Fibroblast of mammary gland (primary cell): ENCODE measurements at regions not wholly inside any gene's neighbourhood (a gene's known extent, or its start where the extent isn't known, plus 50 kb on each side); places are given as distances from the start of the nearest gene placed in this dataset.

ENCODE experiments used
- DNase-seq: peaks from one replicate; pipeline ENCODE4 v3.0.0-alpha.2; 2010; ENCODE audit warnings: low read depth
- H3K4me3 ChIP-seq: 2 replicates; pipeline ENCODE4 v1.5.1; 2011; ENCODE audit warnings: low read depth, mild to moderate bottlenecking, low read length, moderate library complexity; ENCODE audit not compliant: control insufficient read depth
- CTCF ChIP-seq: conservative IDR thresholded peaks from 2 replicates; pipeline ENCODE4 v1.5.1; 2011; ENCODE audit warnings: low read depth, low read length, inconsistent platforms; ENCODE audit not compliant: control insufficient read depth, insufficient read depth

GRCh38 chr7:46649876-46650275, 728.8 kb upstream of the IGFBP3 start:
- no peak overlapping the region for H3K4me3 ChIP-seq
- no peak for TF ChIP-seq CTCF
- no peak for DNase-seq

- no peak overlapping the region for H3K4me3 ChIP-seq
- no peak for DNase-seq
- no peak for TF ChIP-seq CTCF
Observed at GRCh38 chr7:46637793-46638735, 717.0 kb upstream of the IGFBP3 start.

DNA sequence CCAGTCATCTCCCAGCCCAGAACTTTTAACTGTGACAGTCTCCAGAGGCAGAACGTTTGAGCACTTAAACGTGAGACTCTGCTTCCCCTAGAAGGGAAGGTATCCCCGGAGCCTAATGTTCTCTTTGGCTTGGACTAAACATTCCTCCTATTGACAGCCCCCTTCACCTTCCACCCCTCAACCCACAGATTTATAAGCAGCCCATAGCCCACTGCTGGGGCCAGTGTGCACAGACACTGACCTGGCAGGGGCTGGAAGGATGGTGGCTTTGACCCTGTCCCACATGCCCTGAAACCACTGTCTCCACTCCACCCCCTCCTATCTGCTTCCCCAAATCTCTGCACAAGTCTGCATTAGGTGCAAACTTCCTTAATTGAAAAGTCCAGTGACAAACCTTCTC, 715.0 kb upstream of the IGFBP3 start:
- DNase-seq: no peak
- no peak for TF ChIP-seq CTCF
- H3K4me3 ChIP-seq: no peak overlapping the region

- DNase-seq: no peak
- no peak overlapping the region for H3K4me3 ChIP-seq
- TF ChIP-seq CTCF: no peak
Observed at GRCh38 chr7:46633630-46634240, 712.7 kb upstream of the IGFBP3 start.

DNA sequence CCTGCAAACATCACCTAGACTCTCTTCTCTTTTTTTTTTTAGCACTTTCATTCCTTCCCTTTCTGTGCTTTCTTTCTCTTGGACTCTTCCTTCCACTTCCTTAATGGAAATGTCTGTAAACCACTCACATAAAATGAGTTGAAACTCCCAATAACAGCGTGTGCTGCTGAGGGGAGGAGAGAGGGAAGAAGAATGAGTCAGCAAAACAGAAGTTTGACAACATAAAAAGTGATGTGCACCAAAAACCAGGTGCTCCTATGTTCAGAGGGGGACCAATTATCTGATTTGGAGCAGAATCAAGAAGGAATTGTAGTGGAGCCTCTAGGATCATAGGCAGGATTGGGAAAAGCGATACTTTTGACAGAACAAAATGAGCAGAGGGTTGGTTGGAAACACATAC, 712.1 kb upstream of the IGFBP3 start:
- no peak for TF ChIP-seq CTCF
- H3K4me3 ChIP-seq: no peak overlapping the region
- DNase-seq: no peak

- H3K4me3 ChIP-seq: no peak overlapping the region
- DNase-seq: peak; percentile 22
- TF ChIP-seq CTCF: no peak
Observed at GRCh38 chr7:46630031-46630430, 709.0 kb upstream of the IGFBP3 start.
